B cell (primary cell): ENCODE measurements at regions not wholly inside any gene's neighbourhood (a gene's known extent, or its start where the extent isn't known, plus 50 kb on each side); places are given as distances from the start of the nearest gene placed in this dataset.

ENCODE experiments used
- EZH2 ChIP-seq: IDR thresholded peaks from 2 replicates; pipeline ENCODE4 v1.6.1; 2012; ENCODE audit warnings: borderline replicate concordance, low read depth, mild to moderate bottlenecking, moderate library complexity, low read length; ENCODE audit not compliant: insufficient read depth, poor library complexity, severe bottlenecking
- TF ChIP-seq, protein P1 (sequence below): fragments of 200-600 bp; IDR thresholded peaks from one replicate; pipeline ENCODE4 v1.8.0; 2022; ENCODE audit warnings: antibody characterized with exemption, mild to moderate bottlenecking

DNA sequence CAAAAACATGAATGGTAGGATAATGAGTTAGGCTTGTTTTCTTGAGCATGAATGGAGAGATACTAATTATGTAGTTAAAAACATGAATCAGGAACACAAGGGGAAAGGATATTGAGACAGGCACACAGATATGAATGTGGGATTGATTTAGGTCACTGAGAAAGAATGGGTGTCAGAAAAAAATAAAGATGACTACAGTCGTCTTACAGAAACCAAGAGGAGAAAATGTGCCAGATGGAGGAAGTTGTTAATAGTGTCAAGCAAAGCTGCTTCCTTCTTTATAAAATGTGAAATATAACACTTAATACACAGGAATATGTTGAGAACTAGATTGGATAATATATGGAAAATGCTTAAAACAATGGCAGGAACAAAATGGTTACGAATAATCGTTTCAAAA, 173.3 kb upstream of the BET1 start:
- TF ChIP-seq, protein P1, sequence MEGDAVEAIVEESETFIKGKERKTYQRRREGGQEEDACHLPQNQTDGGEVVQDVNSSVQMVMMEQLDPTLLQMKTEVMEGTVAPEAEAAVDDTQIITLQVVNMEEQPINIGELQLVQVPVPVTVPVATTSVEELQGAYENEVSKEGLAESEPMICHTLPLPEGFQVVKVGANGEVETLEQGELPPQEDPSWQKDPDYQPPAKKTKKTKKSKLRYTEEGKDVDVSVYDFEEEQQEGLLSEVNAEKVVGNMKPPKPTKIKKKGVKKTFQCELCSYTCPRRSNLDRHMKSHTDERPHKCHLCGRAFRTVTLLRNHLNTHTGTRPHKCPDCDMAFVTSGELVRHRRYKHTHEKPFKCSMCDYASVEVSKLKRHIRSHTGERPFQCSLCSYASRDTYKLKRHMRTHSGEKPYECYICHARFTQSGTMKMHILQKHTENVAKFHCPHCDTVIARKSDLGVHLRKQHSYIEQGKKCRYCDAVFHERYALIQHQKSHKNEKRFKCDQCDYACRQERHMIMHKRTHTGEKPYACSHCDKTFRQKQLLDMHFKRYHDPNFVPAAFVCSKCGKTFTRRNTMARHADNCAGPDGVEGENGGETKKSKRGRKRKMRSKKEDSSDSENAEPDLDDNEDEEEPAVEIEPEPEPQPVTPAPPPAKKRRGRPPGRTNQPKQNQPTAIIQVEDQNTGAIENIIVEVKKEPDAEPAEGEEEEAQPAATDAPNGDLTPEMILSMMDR = no peak
- TF ChIP-seq EZH2 = no peak
